ENCODE measurements at regions not wholly inside any gene's neighbourhood (a gene's known extent, or its start where the extent isn't known, plus 50 kb on each side); places are given as distances from the start of the nearest gene placed in this dataset.

DNA sequence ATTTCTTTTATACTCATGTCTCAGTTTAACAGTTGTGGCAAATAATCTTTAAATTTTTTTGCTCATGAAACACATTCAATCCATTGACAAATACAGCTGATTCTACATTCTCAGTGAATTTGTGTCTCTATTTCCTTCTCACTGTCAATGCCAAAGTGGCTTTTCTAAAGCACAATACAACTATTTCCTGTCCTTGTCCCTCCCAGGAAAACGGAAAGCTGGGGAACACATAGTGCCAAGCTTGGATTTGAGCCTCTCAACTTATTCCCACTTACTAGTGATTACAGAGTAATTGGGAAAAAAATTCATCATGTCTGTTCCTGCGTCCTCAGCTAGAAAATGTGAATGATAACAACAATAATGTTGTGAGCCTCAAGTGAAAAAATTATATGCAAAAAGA, 899.7 kb upstream of the CDH2 start:
- no peak overlapping the region for H3K14ac ChIP-seq (ENCODE audit: insufficient read length)
- DNase-seq (ENCODE audit: low read depth in 1 of 2, low spot score in 2 of 2) = no peak
- no peak overlapping the region for H3K4ac ChIP-seq (replicated peaks; ENCODE audit: insufficient read length, low read depth, low read length)
- H3K23me2 ChIP-seq (ENCODE audit: low read depth, low read length) = no peaks in the 10 kb centered on the region
- no peaks in the 10 kb centered on the region for H4K20me1 ChIP-seq (replicated peaks in 1 of 2; ENCODE audit: control insufficient read depth in 1 of 2, insufficient read depth in 2 of 2, low read length in 2 of 2)
- no peak overlapping the region for H4K8ac ChIP-seq (ENCODE audit: extremely low read depth, insufficient read depth, low read length)
- no peaks in the 10 kb centered on the region for H3K79me2 ChIP-seq (ENCODE audit: control insufficient read depth in 1 of 2, insufficient read depth in 2 of 2, low read length in 2 of 2)
- H2AK5ac ChIP-seq (ENCODE audit: low read depth, low read length) = no peak overlapping the region
- no peak overlapping the region for H2BK12ac ChIP-seq (ENCODE audit: low read depth, low read length)
- H3K56ac ChIP-seq (replicated peaks; ENCODE audit: insufficient read length, low read depth, low read length) = no peak overlapping the region
- no peak overlapping the region for H4K5ac ChIP-seq (ENCODE audit: insufficient read length, low read depth, low read length)
- no peak overlapping the region for H2AFZ ChIP-seq (ENCODE audit: low read length)
- H3K4me3 ChIP-seq (ENCODE audit: extremely low read depth in 1 of 4, insufficient read depth in 2 of 4, low read depth in 3 of 4, low read length in 4 of 4) = no peak overlapping the region
- H4K91ac ChIP-seq (replicated peaks; ENCODE audit: insufficient read length, low read length) = no peak overlapping the region
- no peak overlapping the region for H2BK15ac ChIP-seq (ENCODE audit: low read length)
- H3K27me3 ChIP-seq (replicated peaks in 1 of 4; ENCODE audit: control insufficient read depth in 3 of 4, extremely low read depth in 1 of 4, insufficient read depth in 3 of 4, low read length in 3 of 4) = no peaks in the 10 kb centered on the region
- no peak overlapping the region for H2BK5ac ChIP-seq (ENCODE audit: low read depth, low read length)
- no peak overlapping the region for H2BK120ac ChIP-seq (replicated peaks; ENCODE audit: low read depth, low read length)
- no peak overlapping the region for H3K23ac ChIP-seq (ENCODE audit: insufficient read length)
- no peak overlapping the region for H3K27ac ChIP-seq (ENCODE audit: low read depth, low read length)
- no peaks in the 10 kb centered on the region for H3K79me1 ChIP-seq (ENCODE audit: low read depth, low read length)
- no peak for FAIRE-seq
- no peaks in the 10 kb centered on the region for H3K4me1 ChIP-seq (replicated peaks in 1 of 4; ENCODE audit: control insufficient read depth in 3 of 4, insufficient read depth in 4 of 4, low read length in 3 of 4)
- no peak overlapping the region for H2BK20ac ChIP-seq (ENCODE audit: low read length)
- no peak overlapping the region for H3K18ac ChIP-seq (ENCODE audit: extremely low read depth, low read length)
- H3K9ac ChIP-seq (replicated peaks in 1 of 4; ENCODE audit: extremely low read depth in 1 of 4, low read depth in 3 of 4, low read length in 3 of 4) = no peak overlapping the region
- ChIA-PET POLR2A (ENCODE audit: partially characterized antibody) (no interaction called here), CTCF (ENCODE audit: partially characterized antibody) (interaction anchor here (0.6 kb wide), 1 partner anchor 74 kb away, joined by 3 read pairs; no protein-coding TSS in a partner anchor)
- 88% methylated on average over 2 of the region's 2 CpGs; no CpG with 5 or more reads in 1 of the 2 experiments for WGBS, 2 experiments (ENCODE audit: extremely low coverage in 1 of 2, insufficient coverage in 1 of 2, insufficient read length in 1 of 2, insufficient replicate concordance in 2 of 2, low coverage in 1 of 2, low lambda C conversion rate in 2 of 2, missing lambda C conversion rate in 1 of 2)
- no peaks in the 10 kb centered on the region for H3K9me3 ChIP-seq (ENCODE audit: insufficient read depth in 2 of 2, low read depth in 1 of 2, low read length in 1 of 2)
- H3K36me3 ChIP-seq (ENCODE audit: control insufficient read depth in 2 of 4, insufficient read depth in 4 of 4, low read length in 3 of 4) = no peaks in the 10 kb centered on the region
- H3K4me2 ChIP-seq (ENCODE audit: insufficient read depth in 1 of 2, low read depth in 2 of 2, low read length in 2 of 2) = no peak overlapping the region
- TF ChIP-seq SP2 (IDR thresholded peaks at IDR 0.05; ENCODE audit: low read length) = no peak
- TF ChIP-seq SP4 (IDR thresholded peaks at IDR 0.05; ENCODE audit: low read length) = no peak
- TF ChIP-seq MAFK (IDR thresholded peaks at IDR 0.05; ENCODE audit: low read depth, low read length) = no peak
- no peak for TF ChIP-seq BACH1 (IDR thresholded peaks at IDR 0.05; ENCODE audit: low read length)
- TF ChIP-seq ASH2L (IDR thresholded peaks at IDR 0.05; ENCODE audit: low read length) = no peak
- no peak for TF ChIP-seq EZH2 (IDR thresholded peaks at IDR 0.05; ENCODE audit: low read depth, low read length, severe bottlenecking)
- no peak for TF ChIP-seq SIRT6 (IDR thresholded peaks at IDR 0.05; ENCODE audit: low read length)
- TF ChIP-seq EGR1 (IDR thresholded peaks at IDR 0.05; ENCODE audit: borderline replicate concordance, low read depth, low read length) = no peak
- TF ChIP-seq POLR2A (IDR thresholded peaks at IDR 0.05; ENCODE audit: control extremely low read depth in 1 of 2, low read depth in 2 of 2, low read length in 2 of 2) = no peak
- no peak for TF ChIP-seq RBBP5 (IDR thresholded peaks at IDR 0.05; ENCODE audit: borderline replicate concordance, low read depth, low read length)
- no peak for TF ChIP-seq GABPA (IDR thresholded peaks at IDR 0.05; ENCODE audit: borderline replicate concordance, insufficient read depth, low read length)
- TF ChIP-seq KDM5A (IDR thresholded peaks at IDR 0.05; ENCODE audit: low read length) = no peak
- TF ChIP-seq, protein P1, sequence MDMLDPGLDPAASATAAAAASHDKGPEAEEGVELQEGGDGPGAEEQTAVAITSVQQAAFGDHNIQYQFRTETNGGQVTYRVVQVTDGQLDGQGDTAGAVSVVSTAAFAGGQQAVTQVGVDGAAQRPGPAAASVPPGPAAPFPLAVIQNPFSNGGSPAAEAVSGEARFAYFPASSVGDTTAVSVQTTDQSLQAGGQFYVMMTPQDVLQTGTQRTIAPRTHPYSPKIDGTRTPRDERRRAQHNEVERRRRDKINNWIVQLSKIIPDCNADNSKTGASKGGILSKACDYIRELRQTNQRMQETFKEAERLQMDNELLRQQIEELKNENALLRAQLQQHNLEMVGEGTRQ (IDR thresholded peaks at IDR 0.05; ENCODE audit: low read length) = no peak
- TF ChIP-seq, protein P2, sequence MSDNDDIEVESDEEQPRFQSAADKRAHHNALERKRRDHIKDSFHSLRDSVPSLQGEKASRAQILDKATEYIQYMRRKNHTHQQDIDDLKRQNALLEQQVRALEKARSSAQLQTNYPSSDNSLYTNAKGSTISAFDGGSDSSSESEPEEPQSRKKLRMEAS (IDR thresholded peaks at IDR 0.05) = no peak
- TF ChIP-seq SP1 (IDR thresholded peaks at IDR 0.05; ENCODE audit: low read depth, low read length) = no peak
- no peak for TF ChIP-seq JUN (IDR thresholded peaks at IDR 0.05; ENCODE audit: low read depth, low read length)
